ENCODE measurements at regions not wholly inside any gene's neighbourhood (a gene's known extent, or its start where the extent isn't known, plus 50 kb on each side); places are given as distances from the start of the nearest gene placed in this dataset.

DNA sequence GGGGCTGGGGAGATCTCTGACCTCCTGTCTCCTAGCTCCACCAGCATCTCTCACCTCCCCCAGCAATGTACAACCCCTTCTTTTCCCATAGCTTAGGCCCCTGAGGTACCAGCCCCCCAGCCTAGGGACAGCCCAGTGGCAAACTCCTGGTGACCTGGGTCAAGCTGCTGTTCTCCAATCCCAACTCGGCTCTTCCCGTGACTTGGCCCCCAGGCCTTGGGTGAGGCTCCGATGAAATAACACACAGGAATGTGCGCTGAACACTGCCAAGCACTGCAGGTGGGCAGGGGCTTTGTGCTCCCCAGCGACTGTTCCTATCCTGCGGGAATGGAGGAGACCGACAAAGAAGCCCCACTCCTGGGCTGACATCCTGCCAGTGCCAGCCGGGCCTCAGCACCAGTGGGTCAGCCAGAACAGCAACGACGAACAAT, 63.7 kb upstream of the AMZ2 start:
- ChIA-PET POLR2A (interaction anchor here (0.8 to 9.3 kb wide), 9 partner anchors 14 to 273 kb away, joined by 3 to 192 read pairs (median 19); partner anchors contain the start of genes AMZ2, ARSG, SLC16A6 and WIPI1), CTCF (interaction anchor here (1.2 to 8.7 kb wide), 3 partner anchors 11 to 215 kb away, joined by 3 to 96 read pairs (median 33); no protein-coding TSS in a partner anchor)
- peak overlapping the region; percentile 62 for H3K4me3 Mint-ChIP-seq
- intact Hi-C loops (cut with micrococcal nuclease): loop anchor here (1.0 kb wide), 1 partner anchor 15 kb away; no protein-coding TSS in a partner anchor
- H3K27me3 Mint-ChIP-seq: no peaks in the 10 kb centered on the region
- H3K36me3 Mint-ChIP-seq (ENCODE audit: low read depth): peaks cover 2% of the 10 kb centered on the region
- ATAC-seq (ENCODE audit: low read depth): no peak
- TF ChIP-seq, protein P1, sequence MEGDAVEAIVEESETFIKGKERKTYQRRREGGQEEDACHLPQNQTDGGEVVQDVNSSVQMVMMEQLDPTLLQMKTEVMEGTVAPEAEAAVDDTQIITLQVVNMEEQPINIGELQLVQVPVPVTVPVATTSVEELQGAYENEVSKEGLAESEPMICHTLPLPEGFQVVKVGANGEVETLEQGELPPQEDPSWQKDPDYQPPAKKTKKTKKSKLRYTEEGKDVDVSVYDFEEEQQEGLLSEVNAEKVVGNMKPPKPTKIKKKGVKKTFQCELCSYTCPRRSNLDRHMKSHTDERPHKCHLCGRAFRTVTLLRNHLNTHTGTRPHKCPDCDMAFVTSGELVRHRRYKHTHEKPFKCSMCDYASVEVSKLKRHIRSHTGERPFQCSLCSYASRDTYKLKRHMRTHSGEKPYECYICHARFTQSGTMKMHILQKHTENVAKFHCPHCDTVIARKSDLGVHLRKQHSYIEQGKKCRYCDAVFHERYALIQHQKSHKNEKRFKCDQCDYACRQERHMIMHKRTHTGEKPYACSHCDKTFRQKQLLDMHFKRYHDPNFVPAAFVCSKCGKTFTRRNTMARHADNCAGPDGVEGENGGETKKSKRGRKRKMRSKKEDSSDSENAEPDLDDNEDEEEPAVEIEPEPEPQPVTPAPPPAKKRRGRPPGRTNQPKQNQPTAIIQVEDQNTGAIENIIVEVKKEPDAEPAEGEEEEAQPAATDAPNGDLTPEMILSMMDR (IDR thresholded peaks at IDR 0.05): no peak
- H3K4me1 Mint-ChIP-seq: peaks cover 64% of the 10 kb centered on the region
- no peak for DNase-seq
- H3K27ac Mint-ChIP-seq: peak overlapping the region; percentile 91
- H3K9me3 Mint-ChIP-seq: no peaks in the 10 kb centered on the region

- Mint-ChIP-seq H3K27me3 (no peaks in the 10 kb centered on the region), H3K4me1 (peaks cover 66% of the 10 kb centered on the region), H3K36me3 (ENCODE audit: low read depth) (peaks cover 4% of the 10 kb centered on the region), H3K4me3 (peak overlapping the region; percentile 62), H3K27ac (peak overlapping the region; percentile 91), H3K9me3 (no peaks in the 10 kb centered on the region)
- ATAC-seq (ENCODE audit: low read depth): peak; percentile 69
- TF ChIP-seq, protein P1 (IDR thresholded peaks at IDR 0.05): no peak
- ChIA-PET POLR2A (interaction anchor here (0.6 to 9.3 kb wide), 8 partner anchors 13 to 366 kb away, joined by 3 to 192 read pairs (median 7); partner anchors contain the start of genes AMZ2, ARSG, KPNA2 and SLC16A6), CTCF (interaction anchor here (0.9 to 8.7 kb wide), 4 partner anchors 12 to 272 kb away, joined by 3 to 96 read pairs (median 24); partner anchors contain the start of gene WIPI1)
- intact Hi-C loops (cut with micrococcal nuclease): loop anchor here (1.0 kb wide), 2 partner anchors 14 to 150 kb away; partner anchors contain the start of gene KPNA2
- no peak for DNase-seq
Observed at GRCh38 chr17:68184816-68185436, 62.9 kb upstream of the AMZ2 start.

- Mint-ChIP-seq H3K4me1 (peaks cover 61% of the 10 kb centered on the region), H3K27me3 (no peaks in the 10 kb centered on the region), H3K36me3 (ENCODE audit: low read depth) (peaks cover 4% of the 10 kb centered on the region), H3K4me3 (no peak overlapping the region), H3K9me3 (no peaks in the 10 kb centered on the region), H3K27ac (peak overlapping the region; percentile 91)
- POLR2A ChIA-PET: interaction anchor here (0.6 to 9.3 kb wide), 10 partner anchors 9 to 192 kb away, joined by 3 to 192 read pairs (median 4); partner anchors contain the start of genes AMZ2, ARSG, KPNA2 and SLC16A6
- intact Hi-C loops (cut with micrococcal nuclease): loop anchor here (1.0 kb wide), 1 partner anchor 151 kb away; the partner anchor contains the start of gene KPNA2
- ATAC-seq (ENCODE audit: low read depth) (no peak), DNase-seq (no peak)
- CTCF ChIA-PET: interaction anchor here (1.1 to 8.7 kb wide), 5 partner anchors 9 to 213 kb away, joined by 3 to 96 read pairs (median 8); no protein-coding TSS in a partner anchor
- TF ChIP-seq, protein P1 (IDR thresholded peaks at IDR 0.05): no peak
Observed at GRCh38 chr17:68185820-68186219, 62.0 kb upstream of the AMZ2 start.

- intact Hi-C loops (cut with micrococcal nuclease): no loop called here
- Mint-ChIP-seq H3K27ac (no peak overlapping the region), H3K36me3 (ENCODE audit: low read depth) (peaks cover 4% of the 10 kb centered on the region), H3K9me3 (no peaks in the 10 kb centered on the region), H3K4me3 (no peak overlapping the region), H3K27me3 (no peaks in the 10 kb centered on the region), H3K4me1 (peaks cover 18% of the 10 kb centered on the region)
- ATAC-seq (ENCODE audit: low read depth) (no peak), DNase-seq (no peak)
- CTCF ChIA-PET: interaction anchor here (1.2 kb wide), 1 partner anchor 9 kb away, joined by 3 read pairs; no protein-coding TSS in a partner anchor
- POLR2A ChIA-PET: no interaction called here
- TF ChIP-seq, protein P1 (IDR thresholded peaks at IDR 0.05): no peak
Observed at GRCh38 chr17:68190495-68190894, 57.3 kb upstream of the AMZ2 start.

All from activated B cell treated with CpG ODN at 0.5 μM for 24 hours (primary cell).